ENCODE measurements at regions not wholly inside any gene's neighbourhood (a gene's known extent, or its start where the extent isn't known, plus 50 kb on each side); places are given as distances from the start of the nearest gene placed in this dataset.
"Not testable (repeated sequence)": the region's sequence is repeated elsewhere in the genome, so short reads cannot be mapped to it uniquely, and the experiment has no call there.

GRCh38 chr2:64924170-64924934, 64.8 kb upstream of the SLC1A4 start:
- DNase-seq = no peak

GRCh38 chr2:64925930-64926722, 63.1 kb upstream of the SLC1A4 start:
- not testable (repeated sequence) for DNase-seq

GRCh38 chr2:64928813-64929212, 60.4 kb upstream of the SLC1A4 start:
- no peak for DNase-seq

- DNase-seq = no peak
These were observed 59.9 kb upstream of the SLC1A4 start for GRCh38 chr2:64929333-64929732.

- no peak for DNase-seq
These were observed 58.9 kb upstream of the SLC1A4 start for GRCh38 chr2:64930258-64930671.

GRCh38 chr2:64931246-64932115, 57.7 kb upstream of the SLC1A4 start:
- no peak for DNase-seq

- DNase-seq = no peak
These were observed 57.2 kb upstream of the SLC1A4 start for GRCh38 chr2:64932116-64932370.

- DNase-seq = peak; percentile 89
These were observed 56.6 kb upstream of the SLC1A4 start for GRCh38 chr2:64932371-64933216.

- DNase-seq = no peak
These were observed 54.7 kb upstream of the SLC1A4 start for GRCh38 chr2:64934530-64934929.

GRCh38 chr2:64936809-64937208, 52.4 kb upstream of the SLC1A4 start:
- DNase-seq = no peak

GRCh38 chr2:64937314-64937686, 51.9 kb upstream of the SLC1A4 start:
- DNase-seq = not testable (repeated sequence)

- DNase-seq = no peak
These were observed 51.3 kb upstream of the SLC1A4 start for GRCh38 chr2:64937687-64938491.

- DNase-seq = no peak
These were observed 50.5 kb upstream of the SLC1A4 start for GRCh38 chr2:64938607-64939285.

GRCh38 chr2:64939332-64939917, 49.8 kb upstream of the SLC1A4 start:
- DNase-seq = no peak
